Body of pancreas (tissue), 4 donors: ENCODE measurements at regions not wholly inside any gene's neighbourhood (a gene's known extent, or its start where the extent isn't known, plus 50 kb on each side); places are given as distances from the start of the nearest gene placed in this dataset.

ENCODE experiments used
- ATAC-seq: fragments of 150-250 bp; one replicate; pipeline ENCODE4 v1.9.1; 2016
- DNase-seq, 4 donors: peaks; one replicate each; pipeline ENCODE4 v3.0.0-alpha.2; 2019
- H3K27ac ChIP-seq, 4 donors: fragments of 200-600 bp; sonication (generic); 1 replicate in 3 of 4; 2 replicates in 1 of 4; pipeline versions ENCODE4 v1.5.1 to v1.6.1; 2016 to 2019; ENCODE audit warnings: mild to moderate bottlenecking in 1 of 4, mixed read lengths in 1 of 4, moderate library complexity in 1 of 4
- H3K27me3 ChIP-seq, 2 donors: fragments of 200-600 bp; sonication (generic); one replicate each; pipeline ENCODE4 v1.6.0; 2016; ENCODE audit warnings: mild to moderate bottlenecking in 1 of 2
- H3K36me3 ChIP-seq, 2 donors: fragments of 200-600 bp; sonication (generic); replicated peaks in 1 of 2; 2 replicates each; pipeline ENCODE4 v1.5.1; 2016; ENCODE audit warnings: low read depth in 2 of 2; ENCODE audit not compliant: insufficient read depth in 1 of 2
- H3K4me1 ChIP-seq: fragments of 200-600 bp; sonication (generic); one replicate; pipeline ENCODE4 v1.6.0; 2016
- H3K4me3 ChIP-seq, 2 donors: fragments of 200-600 bp; sonication (generic); 1 replicate in 1 of 2; 2 replicates in 1 of 2; pipeline ENCODE4 v1.5.1; 2016 to 2019
- H3K9me3 ChIP-seq, 3 donors: fragments of 200-600 bp; sonication (generic); 1 replicate in 2 of 3; 2 replicates in 1 of 3; pipeline ENCODE4 v1.5.1; 2016
- POLR2A ChIP-seq, 3 donors: fragments of 450-650 bp; IDR thresholded peaks; one replicate each; pipeline ENCODE4 v1.6.1; 2016; ENCODE audit warnings: antibody characterized with exemption in 3 of 3, mild to moderate bottlenecking in 2 of 3
- WGBS, 2 donors: methylation state at CpG; one replicate each; pipeline ENCODE4 v1.1.5; 2017; 5-methylcytosine and 5-hydroxymethylcytosine counted together
- intact Hi-C: fragments of 100-400 bp; cut with DNase I; formaldehyde crosslinking; loops from one replicate; pipeline ENCODE4 v1.15.1; 2023
- TF ChIP-seq, protein P1 (sequence below), 7 experiments: fragments of 450-650 bp in 4 of 7; fragments of 200-600 bp in 3 of 7; sonication (generic) in 3 of 7; IDR thresholded peaks; one replicate each; pipeline ENCODE4 v1.5.1; 2016 to 2019; ENCODE audit warnings: antibody characterized with exemption in 7 of 7

DNA sequence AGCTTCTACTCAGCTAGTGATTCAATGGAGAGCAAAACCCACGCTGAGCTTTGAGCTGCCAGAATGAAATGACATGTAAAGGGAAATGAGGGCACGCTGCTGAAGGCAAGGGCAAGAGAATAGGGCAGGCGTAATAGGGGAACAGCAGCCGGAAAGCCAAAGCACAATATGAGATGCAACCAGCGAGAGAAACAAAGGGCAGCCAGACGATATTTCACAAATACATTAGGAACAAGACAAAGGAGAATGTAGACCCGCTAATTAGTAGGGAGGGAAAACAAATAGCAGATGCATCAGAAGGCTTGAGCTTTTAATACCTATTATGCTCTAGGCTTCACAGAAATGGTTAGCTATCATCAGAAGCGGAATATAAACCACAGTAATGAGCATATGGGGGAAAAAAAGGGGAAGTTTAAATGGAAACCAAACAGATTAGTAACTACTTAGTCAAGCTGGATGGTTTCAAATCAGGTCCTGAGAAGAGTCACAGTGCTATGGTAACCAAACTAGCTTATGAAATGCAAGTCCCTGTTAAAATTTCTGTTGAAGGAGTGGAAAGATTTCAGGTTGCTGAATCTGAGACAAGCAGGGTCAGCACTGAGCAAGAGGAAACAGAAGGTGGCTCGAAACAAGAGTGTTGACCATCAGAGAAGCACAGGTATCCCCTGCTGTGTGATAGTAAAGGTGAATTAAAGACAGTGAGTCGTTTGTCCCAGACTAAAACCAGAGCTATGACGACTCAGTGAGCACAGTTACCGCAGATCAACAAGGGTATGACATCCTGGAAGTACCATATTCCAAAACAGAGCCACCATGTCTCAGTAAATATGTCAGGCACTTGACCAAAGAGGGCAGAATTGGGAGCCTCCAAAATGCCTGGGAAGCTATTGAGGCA is 496.9 kb upstream of the CELF2 start:
- no peak for DNase-seq
- ATAC-seq, result no peak
- Histone ChIP-seq H3K27me3 (no peaks in the 10 kb centered on the region), H3K27ac (no peak overlapping the region), H3K4me1 (no peaks in the 10 kb centered on the region), H3K9me3 (no peaks in the 10 kb centered on the region), H3K4me3 (no peak overlapping the region), H3K36me3 (no peaks in the 10 kb centered on the region)
- 57 to 60% methylated on average over 12 of the region's 12 CpGs for WGBS, 2 donors
- intact Hi-C loops, result no loop called here
- TF ChIP-seq, protein P1, sequence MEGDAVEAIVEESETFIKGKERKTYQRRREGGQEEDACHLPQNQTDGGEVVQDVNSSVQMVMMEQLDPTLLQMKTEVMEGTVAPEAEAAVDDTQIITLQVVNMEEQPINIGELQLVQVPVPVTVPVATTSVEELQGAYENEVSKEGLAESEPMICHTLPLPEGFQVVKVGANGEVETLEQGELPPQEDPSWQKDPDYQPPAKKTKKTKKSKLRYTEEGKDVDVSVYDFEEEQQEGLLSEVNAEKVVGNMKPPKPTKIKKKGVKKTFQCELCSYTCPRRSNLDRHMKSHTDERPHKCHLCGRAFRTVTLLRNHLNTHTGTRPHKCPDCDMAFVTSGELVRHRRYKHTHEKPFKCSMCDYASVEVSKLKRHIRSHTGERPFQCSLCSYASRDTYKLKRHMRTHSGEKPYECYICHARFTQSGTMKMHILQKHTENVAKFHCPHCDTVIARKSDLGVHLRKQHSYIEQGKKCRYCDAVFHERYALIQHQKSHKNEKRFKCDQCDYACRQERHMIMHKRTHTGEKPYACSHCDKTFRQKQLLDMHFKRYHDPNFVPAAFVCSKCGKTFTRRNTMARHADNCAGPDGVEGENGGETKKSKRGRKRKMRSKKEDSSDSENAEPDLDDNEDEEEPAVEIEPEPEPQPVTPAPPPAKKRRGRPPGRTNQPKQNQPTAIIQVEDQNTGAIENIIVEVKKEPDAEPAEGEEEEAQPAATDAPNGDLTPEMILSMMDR (IDR thresholded peaks at IDR 0.05), result no peak

DNA sequence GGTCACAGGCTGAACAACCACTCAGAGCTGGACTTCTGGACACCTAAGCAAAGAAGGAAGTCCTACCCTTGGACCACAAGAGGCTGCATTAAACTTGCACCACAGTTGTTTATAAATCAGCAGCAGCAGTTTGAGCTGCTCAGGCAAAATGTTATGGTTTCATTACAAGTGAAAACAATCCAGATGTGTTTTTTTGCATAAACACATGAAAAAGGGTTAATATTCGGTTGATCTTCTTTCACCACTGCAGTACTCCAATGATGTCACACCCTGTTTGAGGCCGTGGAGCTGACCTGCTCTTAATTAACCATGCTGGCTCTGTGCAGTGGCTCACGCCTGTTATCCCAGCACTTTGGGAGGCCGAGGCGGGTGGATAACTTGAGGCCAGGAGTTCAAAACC is 490.8 kb upstream of the CELF2 start:
- 60 to 74% methylated on average over 5 of the region's 5 CpGs for WGBS, 2 donors
- no peak for TF ChIP-seq POLR2A (IDR thresholded peaks at IDR 0.05)
- TF ChIP-seq, protein P1 (IDR thresholded peaks at IDR 0.05), result no peak
- Histone ChIP-seq H3K9me3 (no peaks in the 10 kb centered on the region), H3K4me1 (no peaks in the 10 kb centered on the region), H3K27me3 (no peaks in the 10 kb centered on the region), H3K27ac (no peak overlapping the region), H3K4me3 (no peak overlapping the region), H3K36me3 (no peaks in the 10 kb centered on the region)
- intact Hi-C loops, result no loop called here
- ATAC-seq, result no peak
- DNase-seq, result no peak

DNA sequence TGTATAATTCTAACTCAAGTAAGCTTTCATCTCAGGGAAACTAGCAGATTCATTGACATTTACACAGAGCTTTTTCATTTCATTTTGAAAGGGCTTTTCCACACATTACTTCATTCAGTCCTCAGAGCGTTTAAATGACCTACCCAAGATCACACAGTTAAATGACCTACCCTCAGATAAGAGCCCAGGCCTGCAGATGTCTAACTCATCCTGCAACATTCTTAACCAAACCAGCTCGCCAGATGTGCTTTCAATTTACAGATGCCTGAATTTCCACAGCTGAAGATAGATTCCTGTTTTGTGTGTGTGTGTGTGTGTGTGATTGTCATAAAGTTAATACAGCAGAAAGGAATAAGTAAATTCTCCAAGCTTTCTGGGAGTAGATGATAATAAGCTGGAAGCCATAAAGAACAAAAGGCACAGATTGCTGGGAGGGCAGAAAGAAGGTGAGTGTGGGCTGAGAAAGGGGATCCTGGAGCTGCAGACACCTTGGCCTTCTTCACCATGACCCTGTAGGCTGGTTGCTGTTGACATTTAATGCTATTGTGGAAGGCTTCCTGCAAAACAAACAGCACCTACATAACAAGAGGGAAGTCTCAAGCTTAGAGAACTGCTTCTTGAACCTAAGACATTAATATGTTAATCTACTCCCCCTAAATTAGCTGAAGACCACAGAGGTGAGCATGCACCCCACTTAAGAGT is 489.7 kb upstream of the CELF2 start:
- WGBS, 2 donors, result 53 to 65% methylated on average over 2 of the region's 2 CpGs
- H3K4me3 ChIP-seq, result no peak overlapping the region
- no peak for TF ChIP-seq POLR2A (IDR thresholded peaks at IDR 0.05)
- TF ChIP-seq, protein P1 (IDR thresholded peaks at IDR 0.05), result no peak
- intact Hi-C loops, result no loop called here
- no peak overlapping the region for H3K27ac ChIP-seq
- H3K36me3 ChIP-seq, result no peaks in the 10 kb centered on the region
- no peaks in the 10 kb centered on the region for H3K9me3 ChIP-seq
- ATAC-seq (no peak), DNase-seq (no peak)
- H3K27me3 ChIP-seq, result no peaks in the 10 kb centered on the region
- no peaks in the 10 kb centered on the region for H3K4me1 ChIP-seq

DNA sequence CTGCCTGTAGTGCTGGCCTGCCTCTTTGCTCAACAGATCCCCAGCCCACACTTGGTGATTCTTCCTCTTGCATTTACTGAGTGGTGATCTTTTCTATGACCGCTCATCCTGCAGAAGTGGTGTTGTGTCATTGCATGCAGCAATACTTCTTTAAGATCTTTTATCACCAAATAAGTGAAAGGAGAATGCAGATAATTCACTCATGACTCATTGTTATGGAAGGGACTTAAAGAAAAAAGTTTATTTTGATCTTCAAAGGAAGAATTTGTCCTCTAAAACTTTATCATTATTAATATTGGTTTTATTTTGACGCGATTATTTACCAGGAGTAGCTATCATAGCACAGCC is 489.1 kb upstream of the CELF2 start:
- intact Hi-C loops, result no loop called here
- H3K9me3 ChIP-seq, result no peaks in the 10 kb centered on the region
- no peak for TF ChIP-seq POLR2A (IDR thresholded peaks at IDR 0.05)
- TF ChIP-seq, protein P1 (IDR thresholded peaks at IDR 0.05), result no peak
- no peak overlapping the region for H3K4me3 ChIP-seq
- H3K36me3 ChIP-seq, result no peaks in the 10 kb centered on the region
- no peak for ATAC-seq
- no peak for DNase-seq
- H3K27ac ChIP-seq, result no peak overlapping the region
- 68 to 71% methylated on average over 3 of the region's 3 CpGs for WGBS, 2 donors
- H3K27me3 ChIP-seq, result no peaks in the 10 kb centered on the region
- H3K4me1 ChIP-seq, result no peaks in the 10 kb centered on the region
